Smooth muscle cell (in vitro differentiated cells): ENCODE measurements at regions not wholly inside any gene's neighbourhood (a gene's known extent, or its start where the extent isn't known, plus 50 kb on each side); places are given as distances from the start of the nearest gene placed in this dataset.

Experiments used
- DNase-seq: peaks from one replicate; lab custom pipeline; 2025; ENCODE audit not compliant: unreplicated experiment; lab: John Stamatoyannopoulos, UW
- H2AFZ ChIP-seq: fragments of 200-600 bp; sonication (generic); 2 replicates; pipeline ENCODE4 v1.6.0; 2016; ENCODE audit warnings: antibody characterized with exemption, low read depth, mild to moderate bottlenecking
- H3F3A ChIP-seq: fragments of 200-600 bp; sonication (generic); 2 replicates; pipeline ENCODE4 v1.6.0; 2017; ENCODE audit warnings: antibody characterized with exemption, low read depth
- H3K27ac ChIP-seq: fragments of 200-600 bp; sonication (generic); 2 replicates; pipeline ENCODE4 v1.5.1; 2016; ENCODE audit warnings: low read depth, mild to moderate bottlenecking
- H3K27me3 ChIP-seq: fragments of 200-600 bp; sonication (generic); 2 replicates; pipeline ENCODE4 v1.6.1; 2016; ENCODE audit warnings: low read depth, mild to moderate bottlenecking
- H3K36me3 ChIP-seq: fragments of 200-600 bp; sonication (generic); 2 replicates; pipeline ENCODE4 v1.5.1; 2016; ENCODE audit warnings: low read depth
- H3K4me1 ChIP-seq: fragments of 200-600 bp; sonication (generic); 2 replicates; pipeline ENCODE4 v1.5.1; 2016; ENCODE audit warnings: low read depth
- H3K4me2 ChIP-seq: fragments of 200-600 bp; sonication (generic); 2 replicates; pipeline ENCODE4 v1.6.0; 2016; ENCODE audit warnings: mild to moderate bottlenecking
- H3K4me3 ChIP-seq: fragments of 200-600 bp; sonication (generic); 2 replicates; pipeline ENCODE4 v1.5.1; 2016; ENCODE audit warnings: mild to moderate bottlenecking
- H3K79me2 ChIP-seq: fragments of 200-600 bp; sonication (generic); 2 replicates; pipeline ENCODE4 v1.6.0; 2016; ENCODE audit warnings: low read depth, mild to moderate bottlenecking
- H3K9ac ChIP-seq: fragments of 200-600 bp; sonication (generic); 2 replicates; pipeline ENCODE4 v1.6.0; 2016; ENCODE audit warnings: low read depth
- H3K9me3 ChIP-seq: fragments of 200-600 bp; sonication (generic); replicated peaks from 2 replicates; pipeline ENCODE4 v1.5.1; 2016; ENCODE audit warnings: low read depth
- H4K20me1 ChIP-seq: fragments of 200-600 bp; sonication (generic); 2 replicates; pipeline ENCODE4 v1.6.0; 2016; ENCODE audit warnings: low read depth
- WGBS: methylation state at CpG from one replicate; pipeline ENCODE4 v1.1.7; 2016; ENCODE audit warnings: low lambda C conversion rate; 5-methylcytosine and 5-hydroxymethylcytosine counted together
- TF ChIP-seq, protein P1 (sequence below): fragments of 200-600 bp; sonication (generic); IDR thresholded peaks from 2 replicates; pipeline ENCODE4 v1.5.1; 2017; ENCODE audit warnings: borderline replicate concordance, mild to moderate bottlenecking, antibody characterized with exemption; ENCODE audit not compliant: insufficient read depth, poor library complexity, severe bottlenecking

DNA sequence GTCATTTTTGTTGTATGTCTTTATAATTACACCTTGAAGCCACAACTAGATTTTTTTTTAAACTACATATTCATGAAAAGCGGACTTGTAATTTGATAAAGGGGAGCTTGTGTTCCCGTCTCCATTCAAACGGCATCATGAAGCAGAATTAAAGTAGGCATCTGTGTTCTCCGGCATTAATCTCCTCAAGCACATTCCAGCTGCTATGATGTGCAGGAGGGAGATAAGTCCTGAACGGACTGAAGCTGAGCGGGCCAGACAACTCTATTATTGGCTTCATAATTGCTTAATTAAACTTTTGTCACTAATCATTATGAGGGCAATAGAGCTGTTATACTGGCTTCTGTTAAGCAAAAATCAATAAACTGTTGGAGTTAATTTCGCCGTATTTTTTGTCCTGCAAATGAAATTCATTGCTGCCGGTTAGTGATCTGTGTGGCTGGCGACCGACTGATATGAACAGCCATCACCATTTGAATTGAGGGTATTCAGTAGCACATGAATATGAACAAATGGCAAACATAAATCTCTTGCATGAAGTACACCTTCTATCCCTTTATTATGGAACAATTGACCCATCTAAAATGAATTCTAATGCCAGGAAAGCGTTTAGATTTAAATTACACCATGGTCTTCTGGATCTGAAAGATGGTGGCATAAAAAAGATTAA, 408.8 kb upstream of the IRX1 start:
- no peak overlapping the region for H3K27ac ChIP-seq
- no peak overlapping the region for H3K9ac ChIP-seq
- no peaks in the 10 kb centered on the region for H4K20me1 ChIP-seq
- WGBS, result 67% methylated on average over 12 of the region's 12 CpGs
- no peaks in the 10 kb centered on the region for H3F3A ChIP-seq
- H3K36me3 ChIP-seq, result no peaks in the 10 kb centered on the region
- no peaks in the 10 kb centered on the region for H3K9me3 ChIP-seq
- H2AFZ ChIP-seq, result no peak overlapping the region
- H3K79me2 ChIP-seq, result no peaks in the 10 kb centered on the region
- no peak overlapping the region for H3K4me3 ChIP-seq
- DNase-seq, result no peak
- no peaks in the 10 kb centered on the region for H3K4me1 ChIP-seq
- no peak overlapping the region for H3K4me2 ChIP-seq
- H3K27me3 ChIP-seq, result peaks cover 17% of the 10 kb centered on the region
- TF ChIP-seq, protein P1, sequence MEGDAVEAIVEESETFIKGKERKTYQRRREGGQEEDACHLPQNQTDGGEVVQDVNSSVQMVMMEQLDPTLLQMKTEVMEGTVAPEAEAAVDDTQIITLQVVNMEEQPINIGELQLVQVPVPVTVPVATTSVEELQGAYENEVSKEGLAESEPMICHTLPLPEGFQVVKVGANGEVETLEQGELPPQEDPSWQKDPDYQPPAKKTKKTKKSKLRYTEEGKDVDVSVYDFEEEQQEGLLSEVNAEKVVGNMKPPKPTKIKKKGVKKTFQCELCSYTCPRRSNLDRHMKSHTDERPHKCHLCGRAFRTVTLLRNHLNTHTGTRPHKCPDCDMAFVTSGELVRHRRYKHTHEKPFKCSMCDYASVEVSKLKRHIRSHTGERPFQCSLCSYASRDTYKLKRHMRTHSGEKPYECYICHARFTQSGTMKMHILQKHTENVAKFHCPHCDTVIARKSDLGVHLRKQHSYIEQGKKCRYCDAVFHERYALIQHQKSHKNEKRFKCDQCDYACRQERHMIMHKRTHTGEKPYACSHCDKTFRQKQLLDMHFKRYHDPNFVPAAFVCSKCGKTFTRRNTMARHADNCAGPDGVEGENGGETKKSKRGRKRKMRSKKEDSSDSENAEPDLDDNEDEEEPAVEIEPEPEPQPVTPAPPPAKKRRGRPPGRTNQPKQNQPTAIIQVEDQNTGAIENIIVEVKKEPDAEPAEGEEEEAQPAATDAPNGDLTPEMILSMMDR, result no peak

DNA sequence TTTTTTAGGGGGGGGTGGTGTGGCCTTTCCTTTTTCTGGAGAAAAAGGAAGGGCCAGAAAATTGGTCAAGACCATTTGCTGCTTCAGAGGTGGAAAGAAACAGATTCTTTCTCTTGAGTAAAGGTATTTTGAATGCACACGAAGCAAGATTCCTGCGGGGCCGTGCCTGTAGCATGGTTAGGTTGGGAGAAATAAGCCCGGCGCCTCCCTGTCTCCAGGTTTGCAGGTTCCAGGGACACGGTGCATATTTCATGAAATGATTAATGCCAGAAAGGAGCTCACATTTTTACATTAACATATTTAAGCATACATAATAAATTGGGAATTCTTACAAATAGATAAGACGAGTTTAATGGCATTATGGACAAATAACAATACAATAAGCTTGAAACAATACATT, 409.5 kb upstream of the IRX1 start:
- Histone ChIP-seq H3K4me3 (no peak overlapping the region), H3K9me3 (no peaks in the 10 kb centered on the region), H3K9ac (no peak overlapping the region), H3K79me2 (no peaks in the 10 kb centered on the region), H3K4me2 (no peak overlapping the region), H3K27me3 (peaks cover 18% of the 10 kb centered on the region), H3F3A (no peaks in the 10 kb centered on the region), H2AFZ (no peak overlapping the region), H3K27ac (no peak overlapping the region), H4K20me1 (no peaks in the 10 kb centered on the region), H3K36me3 (no peaks in the 10 kb centered on the region), H3K4me1 (no peaks in the 10 kb centered on the region)
- TF ChIP-seq, protein P1, result no peak
- no peak for DNase-seq
- 79% methylated on average over 7 of the region's 7 CpGs for WGBS

DNA sequence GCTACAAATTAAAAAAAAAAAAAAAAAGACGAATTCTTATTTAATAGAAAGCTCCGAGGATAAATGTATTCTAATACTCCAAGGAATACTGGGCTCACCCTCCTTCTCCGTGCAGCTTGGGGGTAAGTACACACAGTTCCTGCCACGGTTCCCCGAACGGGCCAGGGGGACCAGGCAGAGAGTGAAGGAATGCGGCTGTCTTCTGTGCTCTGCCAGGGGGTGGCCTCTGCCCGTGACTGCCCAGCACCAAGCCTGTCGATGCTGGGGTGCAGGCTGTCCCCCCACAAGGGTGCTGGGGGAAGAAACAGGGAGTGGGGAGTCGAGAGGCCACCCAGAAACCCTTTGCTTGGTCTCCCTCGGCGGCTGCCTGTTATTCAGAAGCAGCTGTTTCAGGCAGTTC, 410.1 kb upstream of the IRX1 start:
- H3K4me2 ChIP-seq, result no peak overlapping the region

More for the DNA sequence above, 410.1 kb upstream of the IRX1 start:
- Histone ChIP-seq H2AFZ (no peak overlapping the region), H3K9ac (no peak overlapping the region), H3K9me3 (no peaks in the 10 kb centered on the region), H3F3A (no peaks in the 10 kb centered on the region), H3K27me3 (peaks cover 25% of the 10 kb centered on the region), H3K27ac (no peak overlapping the region), H3K79me2 (no peaks in the 10 kb centered on the region), H3K4me1 (no peaks in the 10 kb centered on the region), H3K36me3 (no peaks in the 10 kb centered on the region), H4K20me1 (no peaks in the 10 kb centered on the region), H3K4me3 (no peak overlapping the region)
- no peak for DNase-seq
- WGBS, result 78% methylated on average over 12 of the region's 12 CpGs
- TF ChIP-seq, protein P1, result no peak
